ENCODE measurements at regions not wholly inside any gene's neighbourhood (a gene's known extent, or its start where the extent isn't known, plus 50 kb on each side); places are given as distances from the start of the nearest gene placed in this dataset.

DNA sequence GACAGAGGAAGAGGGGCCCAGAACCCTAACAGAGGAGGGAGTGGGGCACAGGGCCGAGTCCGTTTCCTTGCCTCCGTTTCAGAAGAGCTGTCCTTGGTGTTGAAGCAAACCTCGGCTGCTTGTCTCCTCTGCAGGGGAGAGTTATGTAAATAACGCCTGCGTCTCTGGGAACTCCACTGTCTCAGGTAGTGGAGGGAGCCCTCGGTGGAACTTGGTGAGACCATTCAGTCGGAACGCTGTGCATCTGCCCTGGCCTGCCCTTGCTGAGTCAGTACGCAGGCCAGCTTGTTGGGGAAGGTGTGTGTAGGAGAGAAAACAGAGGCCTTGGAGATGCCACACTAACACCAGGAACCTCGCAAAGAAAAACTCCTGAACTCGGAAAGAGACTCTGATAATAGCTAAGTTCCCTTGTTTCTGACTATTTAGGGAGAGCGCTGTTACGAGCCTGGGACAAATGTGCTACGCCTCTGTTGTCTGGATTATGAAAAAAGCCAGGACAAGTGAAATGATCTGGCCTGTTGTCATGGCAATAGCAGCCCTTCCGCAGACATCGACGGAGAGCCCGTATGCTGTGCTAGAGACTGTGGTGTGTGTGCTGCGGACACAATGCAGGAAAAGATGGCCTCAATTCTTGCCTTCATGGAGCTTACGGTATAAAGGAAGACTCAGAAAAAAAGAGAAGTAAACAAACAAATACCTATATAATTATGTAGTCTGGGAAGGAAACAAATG is 94.6 kb upstream of the AKT3 start:
- no peak overlapping the region for H3K4me3 Mint-ChIP-seq
- intact Hi-C loops (cut with micrococcal nuclease), result no loop called here
- no peak for DNase-seq
- TF ChIP-seq, protein P1, sequence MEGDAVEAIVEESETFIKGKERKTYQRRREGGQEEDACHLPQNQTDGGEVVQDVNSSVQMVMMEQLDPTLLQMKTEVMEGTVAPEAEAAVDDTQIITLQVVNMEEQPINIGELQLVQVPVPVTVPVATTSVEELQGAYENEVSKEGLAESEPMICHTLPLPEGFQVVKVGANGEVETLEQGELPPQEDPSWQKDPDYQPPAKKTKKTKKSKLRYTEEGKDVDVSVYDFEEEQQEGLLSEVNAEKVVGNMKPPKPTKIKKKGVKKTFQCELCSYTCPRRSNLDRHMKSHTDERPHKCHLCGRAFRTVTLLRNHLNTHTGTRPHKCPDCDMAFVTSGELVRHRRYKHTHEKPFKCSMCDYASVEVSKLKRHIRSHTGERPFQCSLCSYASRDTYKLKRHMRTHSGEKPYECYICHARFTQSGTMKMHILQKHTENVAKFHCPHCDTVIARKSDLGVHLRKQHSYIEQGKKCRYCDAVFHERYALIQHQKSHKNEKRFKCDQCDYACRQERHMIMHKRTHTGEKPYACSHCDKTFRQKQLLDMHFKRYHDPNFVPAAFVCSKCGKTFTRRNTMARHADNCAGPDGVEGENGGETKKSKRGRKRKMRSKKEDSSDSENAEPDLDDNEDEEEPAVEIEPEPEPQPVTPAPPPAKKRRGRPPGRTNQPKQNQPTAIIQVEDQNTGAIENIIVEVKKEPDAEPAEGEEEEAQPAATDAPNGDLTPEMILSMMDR (IDR thresholded peaks at IDR 0.05), result no peak
- WGBS (ENCODE audit: insufficient coverage), result 60% methylated on average over 10 of the region's 21 CpGs
- Histone ChIP-seq H3K4me1 (ENCODE audit: control insufficient read depth in 1 of 2, insufficient read depth in 2 of 2, low read length in 2 of 2) (no peaks in the 10 kb centered on the region), H4K20me1 (ENCODE audit: insufficient read depth, low read length) (no peaks in the 10 kb centered on the region), H3K79me2 (ENCODE audit: insufficient read depth, low read length) (no peaks in the 10 kb centered on the region), H3K4me3 (replicated peaks in 1 of 3; ENCODE audit: low read depth in 2 of 3, low read length in 3 of 3) (no peak overlapping the region), H3K27me3 (ENCODE audit: control insufficient read depth in 2 of 2, insufficient read depth in 2 of 2, low read length in 2 of 2) (no peaks in the 10 kb centered on the region), H3K4me2 (replicated peaks; ENCODE audit: extremely low read depth, low read length, poor library complexity, severe bottlenecking) (no peak overlapping the region), H2AFZ (ENCODE audit: insufficient read depth, low read depth, low read length, poor library complexity, severe bottlenecking) (no peak overlapping the region), H3K36me3 (replicated peaks in 1 of 2; ENCODE audit: control insufficient read depth in 1 of 2, insufficient read depth in 2 of 2, low read length in 2 of 2) (no peaks in the 10 kb centered on the region), H3K9ac (ENCODE audit: insufficient read depth, low read length, poor library complexity, severe bottlenecking) (no peak overlapping the region), H3K9me3 (replicated peaks in 1 of 2; ENCODE audit: control insufficient read depth in 1 of 2, insufficient read depth in 1 of 2, low read length in 2 of 2) (no peaks in the 10 kb centered on the region), H3K27ac (ENCODE audit: low read depth in 1 of 2, low read length in 2 of 2) (no peak overlapping the region)
- peaks cover 1 to 7% (median 5%) of the 10 kb centered on the region in 3 donors for H3K27me3 Mint-ChIP-seq (ENCODE audit: low read depth in 3 of 3)
- no peaks in the 10 kb centered on the region for H3K9me3 Mint-ChIP-seq
- no peak overlapping the region for H3K27ac Mint-ChIP-seq
- no peaks in the 10 kb centered on the region for H3K36me3 Mint-ChIP-seq
- peaks cover 2% of the 10 kb centered on the region for H3K4me1 Mint-ChIP-seq

DNA sequence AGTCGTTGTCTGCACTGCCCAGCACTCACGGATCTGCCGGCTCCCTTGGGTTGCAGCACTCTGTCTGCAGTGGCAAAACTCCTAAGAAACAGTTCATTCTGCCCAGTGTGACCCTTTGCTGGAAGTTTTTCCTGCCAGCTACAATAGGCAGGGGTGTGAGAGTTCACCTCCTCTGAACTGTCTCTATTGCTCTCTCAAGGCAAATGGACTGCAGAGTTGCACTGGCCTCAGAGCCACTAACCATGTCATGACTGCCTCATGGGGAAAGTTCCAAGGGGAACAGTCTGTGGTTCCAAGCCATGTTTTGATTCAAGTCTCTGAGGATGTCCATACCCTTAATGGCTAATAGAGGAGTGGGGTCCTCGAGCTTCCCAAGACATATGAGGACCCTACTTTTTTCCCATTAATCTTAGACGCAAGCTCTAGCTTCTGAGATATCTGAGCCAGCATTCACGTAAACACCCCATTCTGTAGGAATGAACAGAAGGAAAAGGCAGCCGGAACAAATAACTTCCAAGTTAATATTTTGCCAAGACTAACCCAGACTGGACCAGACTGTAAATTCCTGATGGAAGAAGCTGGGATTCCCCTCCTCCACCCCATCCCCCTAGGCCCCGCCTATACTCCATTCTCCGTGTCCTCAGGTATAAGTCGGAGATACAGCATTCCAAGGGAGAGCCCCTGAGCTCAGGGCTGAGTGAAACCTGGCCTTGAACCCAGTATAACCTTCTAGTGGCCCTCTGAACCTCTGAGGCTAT is 93.8 kb upstream of the AKT3 start:
- TF ChIP-seq, protein P1 (IDR thresholded peaks at IDR 0.05), result no peak
- H3K9me3 Mint-ChIP-seq, result no peaks in the 10 kb centered on the region
- Histone ChIP-seq H4K20me1 (ENCODE audit: insufficient read depth, low read length) (no peaks in the 10 kb centered on the region), H3K27ac (ENCODE audit: low read depth in 1 of 2, low read length in 2 of 2) (no peak overlapping the region), H3K4me1 (ENCODE audit: control insufficient read depth in 1 of 2, insufficient read depth in 2 of 2, low read length in 2 of 2) (peaks cover 7% of the 10 kb centered on the region in 2 donors), H3K9me3 (replicated peaks in 1 of 2; ENCODE audit: control insufficient read depth in 1 of 2, insufficient read depth in 1 of 2, low read length in 2 of 2) (no peaks in the 10 kb centered on the region), H3K9ac (ENCODE audit: insufficient read depth, low read length, poor library complexity, severe bottlenecking) (no peak overlapping the region), H3K27me3 (ENCODE audit: control insufficient read depth in 2 of 2, insufficient read depth in 2 of 2, low read length in 2 of 2) (no peaks in the 10 kb centered on the region), H3K4me2 (replicated peaks; ENCODE audit: extremely low read depth, low read length, poor library complexity, severe bottlenecking) (no peak overlapping the region), H3K36me3 (replicated peaks in 1 of 2; ENCODE audit: control insufficient read depth in 1 of 2, insufficient read depth in 2 of 2, low read length in 2 of 2) (no peaks in the 10 kb centered on the region), H2AFZ (ENCODE audit: insufficient read depth, low read depth, low read length, poor library complexity, severe bottlenecking) (no peak overlapping the region), H3K79me2 (ENCODE audit: insufficient read depth, low read length) (no peaks in the 10 kb centered on the region), H3K4me3 (replicated peaks in 1 of 3; ENCODE audit: low read depth in 2 of 3, low read length in 3 of 3) (no peak overlapping the region)
- DNase-seq, result no peak
- H3K4me3 Mint-ChIP-seq, result no peak overlapping the region
- no peaks in the 10 kb centered on the region for H3K36me3 Mint-ChIP-seq
- H3K27ac Mint-ChIP-seq, result no peak overlapping the region
- peaks cover 8% of the 10 kb centered on the region for H3K4me1 Mint-ChIP-seq
- intact Hi-C loops (cut with micrococcal nuclease), result no loop called here
- 97% methylated on average over 5 of the region's 10 CpGs for WGBS (ENCODE audit: insufficient coverage)
- H3K27me3 Mint-ChIP-seq (ENCODE audit: low read depth in 3 of 3), result peaks cover 1 to 9% (median 5%) of the 10 kb centered on the region in 3 donors

All from CD14-positive monocyte (primary cell).